Trophoblast cell (in vitro differentiated cells and primary cell): ENCODE measurements at regions not wholly inside any gene's neighbourhood (a gene's known extent, or its start where the extent isn't known, plus 50 kb on each side); places are given as distances from the start of the nearest gene placed in this dataset.

Experiments used
- DNase-seq, 2 donors: peaks; one replicate each; pipeline ENCODE4 v3.0.0-alpha.2; 2016
- H2AFZ ChIP-seq: 2 replicates; pipeline ENCODE4 v1.6.1; 2013; ENCODE audit warnings: low read length, moderate library complexity, mild to moderate bottlenecking; ENCODE audit not compliant: insufficient read depth, poor library complexity
- H2AK5ac ChIP-seq: 2 replicates; pipeline ENCODE4 v1.6.1; 2013; ENCODE audit warnings: mild to moderate bottlenecking, low read length
- H2BK120ac ChIP-seq: 2 replicates; pipeline ENCODE4 v1.6.1; 2013; ENCODE audit warnings: low read length, mild to moderate bottlenecking, moderate library complexity; ENCODE audit not compliant: insufficient read depth, poor library complexity
- H2BK12ac ChIP-seq: 2 replicates; pipeline ENCODE4 v1.6.1; 2013; ENCODE audit warnings: mild to moderate bottlenecking, low read length, moderate library complexity
- H2BK5ac ChIP-seq: 2 replicates; pipeline ENCODE4 v1.6.1; 2013; ENCODE audit warnings: low read length, low read depth, moderate library complexity, mild to moderate bottlenecking; ENCODE audit not compliant: poor library complexity
- H3K14ac ChIP-seq: 2 replicates; pipeline ENCODE4 v1.6.1; 2013; ENCODE audit warnings: mild to moderate bottlenecking, low read length
- H3K18ac ChIP-seq: 2 replicates; pipeline ENCODE4 v1.6.1; 2013; ENCODE audit warnings: mild to moderate bottlenecking, low read length
- H3K23ac ChIP-seq: 2 replicates; pipeline ENCODE4 v1.6.1; 2013; ENCODE audit warnings: low read length
- H3K27ac ChIP-seq: 2 replicates; pipeline ENCODE4 v1.5.1; 2013; ENCODE audit warnings: low read depth, mild to moderate bottlenecking, inconsistent platforms, low read length, moderate library complexity
- H3K27me3 ChIP-seq: 2 replicates; pipeline ENCODE4 v1.6.1; 2013; ENCODE audit warnings: inconsistent platforms, mild to moderate bottlenecking, low read length, moderate library complexity; ENCODE audit not compliant: insufficient read depth
- H3K36me3 ChIP-seq, 2 experiments: 1 replicate in 1 of 2; 2 replicates in 1 of 2; pipeline ENCODE4 v1.6.1; 2013; ENCODE audit warnings: low read length in 2 of 2, mild to moderate bottlenecking in 2 of 2, moderate library complexity in 1 of 2; ENCODE audit not compliant: insufficient read depth in 2 of 2, control insufficient read depth in 1 of 2
- H3K4ac ChIP-seq: 2 replicates; pipeline ENCODE4 v1.6.1; 2013; ENCODE audit warnings: low read depth, mild to moderate bottlenecking, low read length, moderate library complexity
- H3K4me1 ChIP-seq, 2 experiments: 1 replicate in 1 of 2; 2 replicates in 1 of 2; pipeline ENCODE4 v1.6.1; 2013; ENCODE audit warnings: low read length in 2 of 2, mild to moderate bottlenecking in 2 of 2, moderate library complexity in 1 of 2; ENCODE audit not compliant: insufficient read depth in 2 of 2, control insufficient read depth in 1 of 2
- H3K4me2 ChIP-seq: 2 replicates; pipeline ENCODE4 v1.6.1; 2013; ENCODE audit warnings: inconsistent platforms, mild to moderate bottlenecking, low read length, moderate library complexity
- H3K4me3 ChIP-seq: 2 replicates; pipeline ENCODE4 v1.5.1; 2013; ENCODE audit warnings: mild to moderate bottlenecking, low read depth, low read length, inconsistent platforms
- H3K79me1 ChIP-seq: one replicate; pipeline ENCODE4 v1.6.1; 2013; ENCODE audit warnings: low read length
- H3K79me2 ChIP-seq: 2 replicates; pipeline ENCODE4 v1.6.1; 2013; ENCODE audit warnings: low read length, mild to moderate bottlenecking; ENCODE audit not compliant: control insufficient read depth, insufficient read depth, poor library complexity
- H3K9ac ChIP-seq: 2 replicates; pipeline ENCODE4 v1.6.1; 2013; ENCODE audit warnings: mild to moderate bottlenecking, low read length
- H3K9me3 ChIP-seq: 2 replicates; pipeline ENCODE4 v1.6.1; 2013; ENCODE audit warnings: low read depth, mild to moderate bottlenecking, control low read depth, inconsistent platforms, low read length; ENCODE audit not compliant: insufficient read depth
- H4K12ac ChIP-seq: 2 replicates; pipeline ENCODE4 v1.6.1; 2013; ENCODE audit warnings: low read depth, mild to moderate bottlenecking, low read length, moderate library complexity
- H4K8ac ChIP-seq: 2 replicates; pipeline ENCODE4 v1.6.1; 2013; ENCODE audit warnings: low read depth, mild to moderate bottlenecking, low read length, moderate library complexity
- H4K91ac ChIP-seq: one replicate; pipeline ENCODE4 v1.6.1; 2013; ENCODE audit warnings: low read depth, mild to moderate bottlenecking, low read length, moderate library complexity
- WGBS: extraction: QIAGEN DNeasy Blood & Tissue Kit; methylation state at CpG from one replicate; pipeline ENCODE4 v1.1.7; 2013; ENCODE audit warnings: missing lambda C conversion rate; ENCODE audit not compliant: insufficient read length, insufficient coverage; ENCODE audit errors: extremely low coverage; 5-methylcytosine and 5-hydroxymethylcytosine counted together

DNA sequence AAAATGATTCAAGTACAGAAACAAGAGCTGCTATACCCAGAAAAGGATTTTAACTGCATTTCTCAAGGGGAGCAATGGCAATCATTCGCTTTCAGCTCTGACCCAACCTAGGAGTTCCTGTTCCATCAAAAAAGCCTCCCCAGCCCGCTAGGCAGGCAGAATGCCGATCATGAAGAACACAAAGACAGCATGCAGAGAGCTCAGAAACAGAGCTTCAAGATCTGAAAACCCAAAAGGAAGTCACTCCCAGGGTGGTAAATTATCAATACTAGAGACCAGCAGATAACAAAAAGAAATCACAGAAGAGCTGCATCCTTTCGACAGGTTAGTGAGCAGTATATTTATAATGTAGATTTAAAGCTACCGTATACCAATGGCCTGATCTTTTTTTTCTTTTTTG lies 84.8 kb upstream of the CRIM1 start:
- WGBS, result no CpG with 5 or more reads among the region's 5 CpGs
- Histone ChIP-seq H3K79me1 (no peaks in the 10 kb centered on the region), H2BK120ac (no peak overlapping the region), H3K9ac (no peak overlapping the region), H4K8ac (no peak overlapping the region), H2BK5ac (no peak overlapping the region), H3K14ac (no peak overlapping the region), H2AFZ (no peak overlapping the region), H3K4me1 (no peaks in the 10 kb centered on the region), H3K79me2 (no peaks in the 10 kb centered on the region), H3K4me2 (no peak overlapping the region), H3K23ac (no peak overlapping the region), H4K91ac (no peak overlapping the region), H3K9me3 (no peaks in the 10 kb centered on the region), H2BK12ac (no peak overlapping the region), H3K27ac (no peak overlapping the region), H4K12ac (no peak overlapping the region), H3K18ac (no peak overlapping the region), H3K4ac (no peak overlapping the region), H3K4me3 (no peak overlapping the region), H3K36me3 (no peaks in the 10 kb centered on the region), H3K27me3 (no peaks in the 10 kb centered on the region), H2AK5ac (no peak overlapping the region)
- no peak for DNase-seq

DNA sequence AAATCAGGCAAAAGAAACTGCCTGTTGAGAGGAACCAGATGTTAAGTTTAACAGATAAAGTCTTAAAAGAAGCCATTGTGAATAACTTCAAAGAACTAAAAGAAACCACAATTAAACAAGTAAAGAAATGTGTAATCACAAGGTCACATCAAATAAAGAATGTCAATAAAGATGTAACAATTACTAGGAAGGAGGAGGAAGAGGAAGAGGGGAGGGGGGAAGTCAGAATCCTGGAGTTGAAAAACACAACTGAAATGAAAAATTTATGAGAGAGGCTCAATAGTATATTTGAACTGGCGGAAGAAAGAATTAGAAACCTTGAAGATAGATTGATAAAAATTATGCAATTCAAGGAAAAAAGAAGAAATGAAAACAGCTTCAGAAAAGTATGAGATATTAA lies 88.4 kb upstream of the CRIM1 start:
- no peak overlapping the region for H2BK5ac ChIP-seq
- H4K91ac ChIP-seq, result no peak overlapping the region
- H3K9ac ChIP-seq, result no peak overlapping the region
- no peak overlapping the region for H3K4ac ChIP-seq
- H3K36me3 ChIP-seq, result no peaks in the 10 kb centered on the region
- no peak overlapping the region for H3K18ac ChIP-seq
- H4K8ac ChIP-seq, result no peak overlapping the region
- no peaks in the 10 kb centered on the region for H3K27me3 ChIP-seq
- no peak overlapping the region for H2AFZ ChIP-seq
- no peak overlapping the region for H4K12ac ChIP-seq
- H3K79me1 ChIP-seq, result no peaks in the 10 kb centered on the region
- no peaks in the 10 kb centered on the region for H3K4me1 ChIP-seq
- H2BK120ac ChIP-seq, result no peak overlapping the region
- H3K4me2 ChIP-seq, result no peak overlapping the region
- no peak overlapping the region for H3K4me3 ChIP-seq
- H3K23ac ChIP-seq, result no peak overlapping the region
- no peak overlapping the region for H3K27ac ChIP-seq
- no peak overlapping the region for H2BK12ac ChIP-seq
- H3K9me3 ChIP-seq, result no peaks in the 10 kb centered on the region
- no CpG with 5 or more reads among the region's 1 CpG for WGBS
- H3K79me2 ChIP-seq, result no peaks in the 10 kb centered on the region
- H3K14ac ChIP-seq, result no peak overlapping the region
- H2AK5ac ChIP-seq, result no peak overlapping the region
- DNase-seq, result no peak

DNA sequence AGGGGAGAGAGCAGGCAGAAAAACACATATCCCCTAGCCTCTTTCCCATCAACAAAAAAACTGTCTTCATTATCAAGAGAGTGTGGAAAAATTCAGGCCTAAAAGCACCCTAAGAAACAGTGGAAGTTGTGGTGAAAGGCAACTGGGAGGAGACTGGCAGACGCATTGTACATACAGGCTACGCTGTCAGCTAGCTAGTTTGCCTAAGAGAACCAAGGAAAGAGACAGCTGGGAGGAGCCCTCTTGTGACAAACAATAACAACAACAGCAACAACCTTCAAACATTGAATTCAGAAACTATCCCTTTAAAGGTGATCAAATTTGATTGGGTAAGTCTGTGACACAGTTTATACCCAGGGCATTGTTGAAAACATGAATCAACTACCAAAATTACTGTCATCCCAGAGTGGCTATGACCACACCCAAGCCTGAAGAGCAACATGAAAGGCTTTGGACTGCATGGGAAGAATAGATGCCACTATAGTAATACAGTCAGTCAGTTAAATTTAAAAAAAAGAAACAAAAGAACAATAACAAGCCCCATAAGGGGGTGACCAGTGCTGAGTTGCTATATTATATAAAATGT lies 88.9 kb upstream of the CRIM1 start:
- no CpG with 5 or more reads among the region's 2 CpGs for WGBS
- no peaks in the 10 kb centered on the region for H3K79me1 ChIP-seq

DNA sequence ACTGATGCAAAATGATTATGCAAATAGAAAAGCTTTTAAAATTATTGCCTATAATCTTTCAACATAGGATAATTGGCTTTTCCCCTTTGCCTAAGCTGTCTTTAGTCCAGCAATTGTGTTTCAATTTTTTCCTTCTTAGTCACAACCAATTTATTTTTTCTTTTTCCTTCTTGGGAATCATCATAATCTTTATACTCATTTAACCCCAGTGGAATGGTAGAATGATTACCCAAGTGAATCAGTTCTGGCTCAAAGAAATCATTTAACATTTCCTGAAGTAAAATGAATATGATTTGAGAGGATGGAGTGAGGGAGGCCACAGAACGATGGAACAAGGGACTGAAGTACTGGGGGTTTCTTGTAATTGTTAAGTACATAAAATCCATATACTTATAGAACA lies 93.0 kb upstream of the CRIM1 start:
- H2BK12ac ChIP-seq, result no peak overlapping the region
- no peak overlapping the region for H3K4me3 ChIP-seq
- no CpG with 5 or more reads among the region's 1 CpG for WGBS

More for the DNA sequence above, 88.9 kb upstream of the CRIM1 start:
- no peak overlapping the region for H3K4ac ChIP-seq
- no peak overlapping the region for H2BK120ac ChIP-seq
- no peak overlapping the region for H3K27ac ChIP-seq
- no peak overlapping the region for H3K18ac ChIP-seq
- no peaks in the 10 kb centered on the region for H3K36me3 ChIP-seq
- no peak overlapping the region for H2AFZ ChIP-seq
- no peaks in the 10 kb centered on the region for H3K9me3 ChIP-seq
- H4K12ac ChIP-seq, result no peak overlapping the region
- DNase-seq, result no peak
- no peak overlapping the region for H3K9ac ChIP-seq
- no peaks in the 10 kb centered on the region for H3K4me1 ChIP-seq
- H2BK12ac ChIP-seq, result no peak overlapping the region
- no peaks in the 10 kb centered on the region for H3K79me2 ChIP-seq
- H3K27me3 ChIP-seq, result no peaks in the 10 kb centered on the region
- no peak overlapping the region for H2BK5ac ChIP-seq
- H3K4me3 ChIP-seq, result no peak overlapping the region
- no peak overlapping the region for H3K4me2 ChIP-seq
- no peak overlapping the region for H4K8ac ChIP-seq
- H4K91ac ChIP-seq, result no peak overlapping the region
- no peak overlapping the region for H3K23ac ChIP-seq
- no peak overlapping the region for H2AK5ac ChIP-seq
- no peak overlapping the region for H3K14ac ChIP-seq

More for the DNA sequence above, 93.0 kb upstream of the CRIM1 start:
- no peak overlapping the region for H2AFZ ChIP-seq
- H3K27me3 ChIP-seq, result no peaks in the 10 kb centered on the region
- H3K4me2 ChIP-seq, result no peak overlapping the region
- no peaks in the 10 kb centered on the region for H3K79me1 ChIP-seq
- H2AK5ac ChIP-seq, result no peak overlapping the region
- H3K4me1 ChIP-seq, result no peaks in the 10 kb centered on the region
- no peaks in the 10 kb centered on the region for H3K36me3 ChIP-seq
- no peaks in the 10 kb centered on the region for H3K9me3 ChIP-seq
- no peak overlapping the region for H4K91ac ChIP-seq
- no peak overlapping the region for H3K9ac ChIP-seq
- no peak overlapping the region for H4K12ac ChIP-seq
- no peak overlapping the region for H3K14ac ChIP-seq
- no peak overlapping the region for H3K23ac ChIP-seq
- no peaks in the 10 kb centered on the region for H3K79me2 ChIP-seq
- H3K18ac ChIP-seq, result no peak overlapping the region
- DNase-seq, result no peak
- no peak overlapping the region for H2BK120ac ChIP-seq
- H3K4ac ChIP-seq, result no peak overlapping the region
- H2BK5ac ChIP-seq, result no peak overlapping the region
- H4K8ac ChIP-seq, result no peak overlapping the region
- H3K27ac ChIP-seq, result no peak overlapping the region
